ENCODE measurements at regions not wholly inside any gene's neighbourhood (a gene's known extent, or its start where the extent isn't known, plus 50 kb on each side); places are given as distances from the start of the nearest gene placed in this dataset.

DNA sequence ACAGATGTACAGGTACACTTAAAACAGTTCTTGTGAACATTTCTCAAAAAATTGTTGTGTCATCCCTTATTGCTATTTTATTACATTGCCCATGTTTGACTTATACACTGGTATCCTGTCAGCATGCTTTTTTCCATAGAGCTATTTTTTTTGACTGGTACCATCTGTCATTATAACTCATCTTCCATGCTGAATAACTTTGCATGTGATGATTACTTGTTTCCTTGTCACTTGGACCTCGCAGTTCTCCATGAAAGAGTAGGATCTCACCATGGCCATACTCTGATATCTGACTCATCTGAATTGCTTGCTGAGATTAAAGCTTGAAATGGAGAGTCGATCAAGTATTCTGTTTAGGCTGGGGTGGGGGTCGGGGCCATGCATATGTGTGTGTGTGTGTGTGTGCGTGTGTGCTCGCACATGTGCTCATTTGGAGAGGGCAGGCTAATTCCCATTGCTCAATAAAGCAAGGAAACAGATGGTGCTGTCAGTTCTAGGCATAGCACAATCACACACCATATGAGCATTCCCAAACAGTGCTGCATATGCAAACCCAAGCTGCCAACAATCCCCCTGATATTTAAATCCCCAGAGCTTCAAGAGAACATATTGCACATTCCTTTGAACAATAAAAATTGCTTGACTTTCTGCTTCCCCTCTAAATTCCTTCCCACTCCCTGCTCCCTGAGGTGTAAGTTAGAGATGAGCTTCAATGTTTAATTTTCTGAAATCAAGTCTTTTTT, 62.9 kb downstream of the NHLRC3 start:
- Histone ChIP-seq H3K4me1 (ENCODE audit: insufficient read depth, low read length) (no peaks in the 10 kb centered on the region), H3K27ac (ENCODE audit: low read depth, low read length) (no peak overlapping the region), H3K36me3 (ENCODE audit: insufficient read depth, low read length) (no peaks in the 10 kb centered on the region), H3K27me3 (ENCODE audit: insufficient read depth, low read length, poor library complexity, severe bottlenecking) (no peaks in the 10 kb centered on the region), H3K9me3 (ENCODE audit: low read length) (no peaks in the 10 kb centered on the region), H3K4me3 (ENCODE audit: low read length) (no peak overlapping the region)
- no peaks in the 10 kb centered on the region for H3K9me3 Mint-ChIP-seq
- no peaks in the 10 kb centered on the region for H3K36me3 Mint-ChIP-seq
- H3K4me1 Mint-ChIP-seq, result peaks cover 0 to 2% (median 1%) of the 10 kb centered on the region in 3 donors
- ChIA-PET POLR2A (no interaction called here), CTCF (no interaction called here)
- H3K4me3 Mint-ChIP-seq, result no peak overlapping the region
- peaks cover 3 to 5% of the 10 kb centered on the region in 2 donors for H3K27me3 Mint-ChIP-seq
- H3K27ac Mint-ChIP-seq, result no peak overlapping the region
- no peak for DNase-seq

DNA sequence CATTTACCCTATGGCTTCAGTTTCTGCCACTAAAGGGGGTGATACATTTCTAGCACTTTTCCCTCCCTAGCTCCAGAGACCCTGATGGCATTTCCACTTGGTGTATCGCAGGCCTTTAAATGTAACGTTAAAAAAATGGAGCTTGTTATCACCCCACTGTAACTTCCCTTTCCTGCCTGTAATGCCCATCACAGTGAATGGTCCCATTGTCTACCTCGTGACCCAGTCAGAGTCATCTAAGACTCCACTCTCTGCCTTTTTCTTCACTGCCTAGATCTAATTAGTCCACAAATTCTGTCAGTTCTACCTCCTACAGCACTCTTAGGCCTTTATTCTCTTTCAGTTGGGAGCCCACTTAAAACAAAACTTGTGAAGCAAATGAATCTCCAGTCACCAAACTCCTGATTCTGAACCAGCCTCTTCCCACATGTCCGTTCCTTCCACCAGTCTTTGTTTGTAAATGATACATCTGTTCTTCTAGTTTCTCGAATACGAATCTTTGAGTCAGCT, 64.8 kb downstream of the NHLRC3 start:
- DNase-seq, result no peak
- ChIA-PET POLR2A (no interaction called here), CTCF (interaction anchor here (0.7 kb wide), 1 partner anchor 12 kb away, joined by 3 read pairs; no protein-coding TSS in a partner anchor)
- Histone ChIP-seq H3K36me3 (ENCODE audit: insufficient read depth, low read length) (no peaks in the 10 kb centered on the region), H3K4me1 (ENCODE audit: insufficient read depth, low read length) (no peaks in the 10 kb centered on the region), H3K4me3 (ENCODE audit: low read length) (no peak overlapping the region), H3K27ac (ENCODE audit: low read depth, low read length) (no peak overlapping the region), H3K27me3 (ENCODE audit: insufficient read depth, low read length, poor library complexity, severe bottlenecking) (no peaks in the 10 kb centered on the region), H3K9me3 (ENCODE audit: low read length) (no peaks in the 10 kb centered on the region)
- Mint-ChIP-seq H3K27ac (no peak overlapping the region), H3K9me3 (no peaks in the 10 kb centered on the region), H3K36me3 (no peaks in the 10 kb centered on the region), H3K4me3 (no peak overlapping the region), H3K4me1 (no peaks in the 10 kb centered on the region), H3K27me3 (peaks cover 3 to 6% of the 10 kb centered on the region in 2 donors)

DNA sequence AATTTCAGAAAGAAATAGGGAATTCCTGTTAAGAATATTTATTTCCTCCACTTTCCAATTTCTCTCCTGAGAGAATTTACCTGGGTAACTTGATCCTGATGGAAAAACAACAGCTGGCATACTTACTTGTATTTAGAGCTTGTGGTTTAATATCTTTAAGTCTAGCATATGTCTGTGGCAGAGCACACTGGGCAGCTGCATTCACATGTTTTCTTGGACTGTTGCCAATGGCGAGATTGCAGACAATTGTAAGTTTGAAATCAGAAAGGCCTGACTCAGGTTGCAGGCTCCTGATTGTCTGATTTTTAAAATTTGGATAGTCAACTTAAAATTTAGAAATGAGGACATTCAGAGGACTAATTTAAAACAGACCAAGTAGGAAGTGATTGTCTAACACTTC, 66.9 kb downstream of the NHLRC3 start:
- POLR2A ChIA-PET, result no interaction called here

DNA sequence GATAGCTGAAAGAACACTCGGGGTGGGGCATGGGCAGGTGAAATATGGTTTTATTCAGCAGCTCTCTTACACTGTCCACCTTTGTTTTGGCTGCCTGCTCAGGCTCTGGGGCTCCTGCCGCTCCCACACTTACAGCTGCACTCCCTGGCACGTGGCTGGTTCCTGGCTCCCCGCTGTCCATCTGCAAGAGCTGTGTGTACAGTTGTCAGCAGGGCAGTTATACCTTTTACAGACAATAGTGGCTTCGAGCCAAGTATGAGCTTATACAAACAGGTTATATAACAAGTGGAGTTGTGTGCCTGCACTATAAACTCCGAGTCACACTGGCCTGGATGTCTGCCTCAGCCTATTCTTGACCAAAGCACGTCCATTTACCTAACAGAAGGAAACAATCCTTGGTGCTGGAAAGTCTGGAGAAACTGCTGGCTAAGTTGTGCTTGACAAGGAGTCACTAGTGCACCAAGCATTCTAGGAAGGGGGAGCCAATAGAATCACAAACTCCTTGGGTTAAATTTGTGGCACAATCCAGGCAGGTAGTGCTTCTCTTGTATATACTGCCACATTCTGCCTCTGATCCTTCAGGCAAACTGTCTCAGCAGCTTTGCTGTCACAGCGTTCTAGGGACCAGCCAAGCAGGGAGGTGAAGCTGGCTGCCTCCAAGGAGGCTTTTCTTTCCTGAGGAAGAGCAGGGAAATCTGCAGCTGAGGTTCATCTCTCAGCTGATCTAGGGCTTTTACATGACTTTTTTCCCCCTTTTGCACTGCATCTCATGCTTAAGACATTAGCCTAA, 68.2 kb downstream of the NHLRC3 start:
- Mint-ChIP-seq H3K27me3 (peaks cover 6 to 12% of the 10 kb centered on the region in 2 donors), H3K4me1 (no peaks in the 10 kb centered on the region), H3K4me3 (no peak overlapping the region), H3K27ac (no peak overlapping the region), H3K9me3 (no peaks in the 10 kb centered on the region), H3K36me3 (no peaks in the 10 kb centered on the region)
- no peak overlapping the region for H3K27ac ChIP-seq (ENCODE audit: low read depth, low read length)
- ChIA-PET CTCF (no interaction called here), POLR2A (no interaction called here)
- no peaks in the 10 kb centered on the region for H3K9me3 ChIP-seq (ENCODE audit: low read length)
- no peak overlapping the region for H3K4me3 ChIP-seq (ENCODE audit: low read length)
- no peaks in the 10 kb centered on the region for H3K4me1 ChIP-seq (ENCODE audit: insufficient read depth, low read length)
- H3K36me3 ChIP-seq (ENCODE audit: insufficient read depth, low read length), result no peaks in the 10 kb centered on the region
- DNase-seq, result no peak
- peaks cover 5% of the 10 kb centered on the region for H3K27me3 ChIP-seq (ENCODE audit: insufficient read depth, low read length, poor library complexity, severe bottlenecking)

More for the DNA sequence above, 66.9 kb downstream of the NHLRC3 start:
- H3K4me3 Mint-ChIP-seq, result no peak overlapping the region
- H3K4me1 Mint-ChIP-seq, result no peaks in the 10 kb centered on the region
- no peak overlapping the region for H3K4me3 ChIP-seq (ENCODE audit: low read length)
- no peaks in the 10 kb centered on the region for H3K9me3 ChIP-seq (ENCODE audit: low read length)
- H3K9me3 Mint-ChIP-seq, result no peaks in the 10 kb centered on the region
- no peaks in the 10 kb centered on the region for H3K36me3 ChIP-seq (ENCODE audit: insufficient read depth, low read length)
- CTCF ChIA-PET, result no interaction called here
- peaks cover 5% of the 10 kb centered on the region for H3K27me3 ChIP-seq (ENCODE audit: insufficient read depth, low read length, poor library complexity, severe bottlenecking)
- H3K27ac Mint-ChIP-seq, result no peak overlapping the region
- DNase-seq, result no peak
- no peak overlapping the region for H3K27ac ChIP-seq (ENCODE audit: low read depth, low read length)
- H3K4me1 ChIP-seq (ENCODE audit: insufficient read depth, low read length), result no peaks in the 10 kb centered on the region
- H3K27me3 Mint-ChIP-seq, result peaks cover 6 to 8% of the 10 kb centered on the region in 2 donors
- no peaks in the 10 kb centered on the region for H3K36me3 Mint-ChIP-seq

DNA sequence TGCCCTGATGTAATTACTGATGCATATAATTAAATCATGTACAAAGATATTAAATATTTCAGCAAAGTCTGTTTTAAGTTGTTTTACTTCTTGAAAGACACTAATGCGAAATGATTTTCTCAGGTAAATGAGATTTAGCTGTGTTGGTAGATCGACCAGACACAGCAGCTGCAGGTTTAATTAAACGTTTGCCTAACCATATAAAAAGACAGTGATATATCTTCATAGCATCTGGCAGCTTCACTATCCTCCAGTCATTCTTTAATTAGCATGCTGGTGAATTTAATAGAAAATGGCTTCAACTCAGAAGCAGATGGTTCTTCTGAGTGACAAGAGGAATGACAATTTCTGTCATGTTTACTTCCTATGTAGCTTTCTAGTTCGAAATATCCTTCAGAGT, 69.3 kb downstream of the NHLRC3 start:
- Mint-ChIP-seq H3K36me3 (no peaks in the 10 kb centered on the region), H3K4me1 (no peaks in the 10 kb centered on the region), H3K4me3 (no peak overlapping the region), H3K27ac (no peak overlapping the region), H3K9me3 (no peaks in the 10 kb centered on the region), H3K27me3 (peaks cover 6 to 12% of the 10 kb centered on the region in 2 donors)
- Histone ChIP-seq H3K4me3 (ENCODE audit: low read length) (no peak overlapping the region), H3K27ac (ENCODE audit: low read depth, low read length) (no peak overlapping the region), H3K27me3 (ENCODE audit: insufficient read depth, low read length, poor library complexity, severe bottlenecking) (peaks cover 5% of the 10 kb centered on the region), H3K9me3 (ENCODE audit: low read length) (no peaks in the 10 kb centered on the region), H3K36me3 (ENCODE audit: insufficient read depth, low read length) (no peaks in the 10 kb centered on the region), H3K4me1 (ENCODE audit: insufficient read depth, low read length) (no peaks in the 10 kb centered on the region)
- POLR2A ChIA-PET, result no interaction called here
- CTCF ChIA-PET, result no interaction called here
- DNase-seq, result no peak

DNA sequence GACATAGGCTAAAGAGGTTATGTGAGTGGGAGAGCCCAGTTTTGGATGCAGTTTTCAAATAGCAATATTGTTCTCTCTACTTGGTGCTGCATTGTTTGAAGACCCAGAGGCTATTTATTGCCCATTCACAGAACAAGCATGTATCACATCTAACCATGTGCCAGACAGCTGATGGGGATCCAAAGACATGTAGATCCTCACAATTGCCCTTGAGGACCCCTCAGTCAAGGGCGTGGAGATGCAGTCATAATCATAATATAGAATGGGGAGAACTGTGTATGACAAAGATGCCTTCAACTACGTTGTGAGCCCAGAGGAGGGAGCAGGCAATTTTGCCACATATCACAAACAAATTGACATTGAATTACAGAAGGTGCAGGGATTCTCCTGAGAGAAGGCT, 70.5 kb downstream of the NHLRC3 start:
- Histone ChIP-seq H3K4me1 (ENCODE audit: insufficient read depth, low read length) (no peaks in the 10 kb centered on the region), H3K4me3 (ENCODE audit: low read length) (no peak overlapping the region), H3K9me3 (ENCODE audit: low read length) (no peaks in the 10 kb centered on the region), H3K27ac (ENCODE audit: low read depth, low read length) (no peak overlapping the region), H3K27me3 (ENCODE audit: insufficient read depth, low read length, poor library complexity, severe bottlenecking) (peaks cover 5% of the 10 kb centered on the region), H3K36me3 (ENCODE audit: insufficient read depth, low read length) (no peaks in the 10 kb centered on the region)
- ChIA-PET CTCF (no interaction called here), POLR2A (no interaction called here)
- no peak overlapping the region for H3K27ac Mint-ChIP-seq
- H3K4me1 Mint-ChIP-seq, result no peaks in the 10 kb centered on the region
- H3K27me3 Mint-ChIP-seq, result peaks cover 3 to 8% of the 10 kb centered on the region in 2 donors
- no peaks in the 10 kb centered on the region for H3K36me3 Mint-ChIP-seq
- no peaks in the 10 kb centered on the region for H3K9me3 Mint-ChIP-seq
- H3K4me3 Mint-ChIP-seq, result no peak overlapping the region
- no peak for DNase-seq

DNA sequence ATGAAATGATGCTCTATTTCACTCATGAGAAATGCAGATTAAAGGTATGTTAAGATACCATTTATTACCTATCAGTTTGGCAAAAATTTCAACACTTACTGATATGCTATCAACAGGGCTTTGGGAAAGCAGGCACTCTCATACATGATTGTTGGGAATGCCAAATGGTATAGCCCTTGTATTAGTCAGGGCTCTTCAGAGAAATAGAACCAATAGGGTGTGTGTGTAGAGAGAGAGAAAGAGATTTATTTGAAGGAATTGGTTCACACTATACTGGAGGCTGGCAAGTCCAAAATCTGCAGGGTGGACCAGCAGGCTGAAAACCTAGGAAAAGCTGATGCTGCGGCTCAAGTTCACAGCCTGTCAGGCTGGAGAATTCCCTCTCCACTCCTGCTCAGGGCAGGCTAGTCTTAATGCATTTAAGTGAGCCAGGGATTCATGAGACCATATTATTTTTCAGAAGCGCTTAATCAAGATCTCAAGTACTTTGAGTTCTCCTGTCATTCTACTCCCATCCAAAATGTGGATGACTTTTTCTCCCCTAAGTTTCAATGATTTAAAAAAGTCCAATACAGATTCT, 72.4 kb downstream of the NHLRC3 start:
- H3K4me1 Mint-ChIP-seq, result no peaks in the 10 kb centered on the region
- Histone ChIP-seq H3K36me3 (ENCODE audit: insufficient read depth, low read length) (no peaks in the 10 kb centered on the region), H3K27me3 (ENCODE audit: insufficient read depth, low read length, poor library complexity, severe bottlenecking) (peaks cover 5% of the 10 kb centered on the region), H3K4me1 (ENCODE audit: insufficient read depth, low read length) (no peaks in the 10 kb centered on the region), H3K4me3 (ENCODE audit: low read length) (no peak overlapping the region), H3K27ac (ENCODE audit: low read depth, low read length) (no peak overlapping the region), H3K9me3 (ENCODE audit: low read length) (no peaks in the 10 kb centered on the region)
- H3K36me3 Mint-ChIP-seq, result no peaks in the 10 kb centered on the region
- H3K9me3 Mint-ChIP-seq, result peaks cover 0 to 5% (median 0%) of the 10 kb centered on the region in 5 donors
- ChIA-PET CTCF (no interaction called here), POLR2A (no interaction called here)
- no peak for DNase-seq
- peaks cover 6 to 11% of the 10 kb centered on the region in 2 donors for H3K27me3 Mint-ChIP-seq
- no peak overlapping the region for H3K4me3 Mint-ChIP-seq
- no peak overlapping the region for H3K27ac Mint-ChIP-seq

DNA sequence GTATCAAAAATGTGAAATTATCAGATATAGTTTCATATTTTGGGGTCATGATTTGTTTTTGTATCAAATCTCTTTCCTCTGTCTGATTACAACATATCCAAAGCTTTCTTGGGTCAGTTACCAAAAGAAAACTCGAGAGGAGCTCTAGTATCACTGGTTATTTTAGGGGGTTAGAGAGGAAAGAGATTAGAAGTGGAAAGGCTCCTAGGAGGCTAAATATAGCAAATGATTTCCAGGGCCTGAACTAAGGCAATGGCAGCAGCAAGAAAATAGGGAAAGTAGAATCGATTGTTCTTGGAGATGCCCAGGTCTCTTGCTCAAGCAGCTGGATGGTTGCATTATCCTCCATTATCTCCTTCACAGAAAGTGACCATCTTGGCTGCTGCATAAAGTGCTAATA, 72.9 kb downstream of the NHLRC3 start:
- Mint-ChIP-seq H3K4me1 (no peaks in the 10 kb centered on the region), H3K27ac (no peak overlapping the region), H3K36me3 (no peaks in the 10 kb centered on the region), H3K4me3 (no peak overlapping the region), H3K9me3 (peaks cover 0 to 5% (median 3%) of the 10 kb centered on the region in 5 donors), H3K27me3 (peaks cover 6 to 11% of the 10 kb centered on the region in 2 donors)
- no peaks in the 10 kb centered on the region for H3K4me1 ChIP-seq (ENCODE audit: insufficient read depth, low read length)
- no peak overlapping the region for H3K27ac ChIP-seq (ENCODE audit: low read depth, low read length)
- no peak for DNase-seq
- CTCF ChIA-PET, result no interaction called here
- POLR2A ChIA-PET, result no interaction called here
- H3K27me3 ChIP-seq (ENCODE audit: insufficient read depth, low read length, poor library complexity, severe bottlenecking), result peaks cover 5% of the 10 kb centered on the region
- no peak overlapping the region for H3K4me3 ChIP-seq (ENCODE audit: low read length)
- no peaks in the 10 kb centered on the region for H3K36me3 ChIP-seq (ENCODE audit: insufficient read depth, low read length)
- no peaks in the 10 kb centered on the region for H3K9me3 ChIP-seq (ENCODE audit: low read length)
